IMR-90 (cell line): ENCODE measurements at regions not wholly inside any gene's neighbourhood (a gene's known extent, or its start where the extent isn't known, plus 50 kb on each side); places are given as distances from the start of the nearest gene placed in this dataset.

ENCODE experiments used
- BHLHE40 ChIP-seq: fragments of 150-350 bp; IDR thresholded peaks from 2 replicates; pipeline ENCODE4 v1.6.1; 2016; ENCODE audit warnings: mild to moderate bottlenecking, low read depth, low read length
- CTCF ChIP-seq: conservative IDR thresholded peaks from 2 replicates; pipeline ENCODE4 v1.5.1; 2012; ENCODE audit warnings: mild to moderate bottlenecking, low read depth, low read length, improper control_type of control experiment
- POLR2A ChIP-seq: IDR thresholded peaks from 2 replicates; pipeline ENCODE4 v1.6.1; 2012; ENCODE audit warnings: mild to moderate bottlenecking, low read depth, low read length
- RFX5 ChIP-seq: IDR thresholded peaks from 2 replicates; pipeline ENCODE4 v1.8.0; 2012; ENCODE audit warnings: low read depth, mild to moderate bottlenecking, low read length, moderate library complexity
- USF2 ChIP-seq: fragments of 150-350 bp; IDR thresholded peaks from 2 replicates; pipeline ENCODE4 v1.6.1; 2017; ENCODE audit warnings: mild to moderate bottlenecking, antibody characterized with exemption, low read length, low read depth

GRCh38 chr3:177251755-177252154, 54.5 kb upstream of the TBL1XR1 start:
- no peak for TF ChIP-seq POLR2A
- no peak for TF ChIP-seq USF2
- TF ChIP-seq RFX5: no peak
- TF ChIP-seq BHLHE40: no peak
- TF ChIP-seq CTCF: no peak
